HG02798 (cell line): ENCODE measurements at regions not wholly inside any gene's neighbourhood (a gene's known extent, or its start where the extent isn't known, plus 50 kb on each side); places are given as distances from the start of the nearest gene placed in this dataset.

Experiments used
- ATAC-seq: cut with Tn5 transposase; IDR thresholded peaks from one replicate; pipeline ENCODE4 v1.9.1; 2021; ENCODE audit warnings: mild to moderate bottlenecking; ENCODE audit not compliant: unreplicated experiment, poor library complexity

DNA sequence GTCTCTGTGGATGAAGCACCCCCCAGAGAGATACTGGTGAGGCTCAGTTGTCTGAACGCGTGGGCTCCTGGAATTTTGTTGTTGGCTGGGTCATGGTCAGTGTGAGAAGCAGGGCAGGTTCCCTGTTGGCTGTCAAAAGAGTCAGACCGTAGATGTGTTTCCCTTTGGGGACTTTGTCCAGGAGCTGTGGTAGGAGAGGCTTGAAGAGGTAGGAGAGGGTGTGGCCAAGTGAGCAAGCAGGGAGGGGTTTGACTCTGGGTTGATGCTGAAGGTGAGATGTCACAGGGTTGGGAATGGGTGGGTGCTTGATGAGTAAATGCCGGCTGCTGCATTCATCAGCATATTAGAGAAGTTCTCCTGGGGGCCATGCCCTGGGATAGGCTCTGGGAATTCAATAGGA, 803.2 kb downstream of the TBC1D22A start:
- ATAC-seq = no peak

DNA sequence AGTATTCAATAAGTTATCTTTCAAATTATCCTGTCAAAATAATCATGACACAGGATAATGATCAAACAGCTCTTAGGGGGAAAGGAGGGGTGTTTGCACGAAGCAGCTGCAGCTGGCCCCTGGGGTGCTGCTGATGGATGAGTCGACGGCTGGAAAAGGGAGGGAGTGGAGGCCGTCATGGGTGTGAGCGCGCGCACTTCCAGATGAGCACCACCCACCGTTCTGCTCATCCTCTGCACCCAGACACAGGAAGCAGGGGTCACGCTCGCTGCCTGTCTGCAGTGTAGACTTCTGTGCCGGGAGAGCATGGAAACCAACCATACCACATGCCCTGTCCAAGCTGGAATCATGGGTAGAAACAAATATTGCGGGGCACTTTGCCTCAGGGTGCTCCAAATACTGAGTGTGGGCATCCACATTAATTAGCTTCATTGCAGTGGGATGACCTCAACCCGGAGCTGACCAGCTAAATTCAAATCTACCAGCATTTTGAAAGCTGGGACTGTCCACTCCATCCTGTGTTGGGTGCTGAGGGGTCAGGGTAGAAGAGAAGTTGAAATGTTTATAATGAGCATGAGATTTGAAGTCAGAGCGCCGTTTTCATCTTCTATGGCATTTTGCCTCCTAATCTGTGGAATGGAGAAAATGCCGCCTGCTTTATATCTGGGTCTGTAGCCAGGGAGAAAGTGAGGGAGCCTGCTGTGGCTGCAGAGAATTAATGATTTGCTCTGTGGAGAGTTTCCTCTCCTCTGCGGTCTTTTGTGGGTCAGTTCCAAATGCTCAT, 802.4 kb downstream of the TBC1D22A start:
- no peak for ATAC-seq

DNA sequence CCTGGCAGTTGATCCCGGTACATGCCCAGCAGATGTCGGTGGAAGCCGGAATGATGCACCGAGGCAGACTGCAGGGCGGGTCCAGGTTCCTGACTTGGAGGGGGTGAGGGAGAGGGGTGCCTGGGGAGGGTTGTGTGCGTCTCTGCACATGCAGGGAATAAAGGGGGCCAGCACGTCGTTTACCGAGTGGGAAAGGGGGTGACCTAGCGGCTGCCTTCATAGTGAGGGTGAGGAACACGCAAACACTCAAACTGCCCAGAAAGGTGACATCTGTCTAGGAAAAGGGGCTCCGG, 801.7 kb downstream of the TBC1D22A start:
- ATAC-seq = no peak

DNA sequence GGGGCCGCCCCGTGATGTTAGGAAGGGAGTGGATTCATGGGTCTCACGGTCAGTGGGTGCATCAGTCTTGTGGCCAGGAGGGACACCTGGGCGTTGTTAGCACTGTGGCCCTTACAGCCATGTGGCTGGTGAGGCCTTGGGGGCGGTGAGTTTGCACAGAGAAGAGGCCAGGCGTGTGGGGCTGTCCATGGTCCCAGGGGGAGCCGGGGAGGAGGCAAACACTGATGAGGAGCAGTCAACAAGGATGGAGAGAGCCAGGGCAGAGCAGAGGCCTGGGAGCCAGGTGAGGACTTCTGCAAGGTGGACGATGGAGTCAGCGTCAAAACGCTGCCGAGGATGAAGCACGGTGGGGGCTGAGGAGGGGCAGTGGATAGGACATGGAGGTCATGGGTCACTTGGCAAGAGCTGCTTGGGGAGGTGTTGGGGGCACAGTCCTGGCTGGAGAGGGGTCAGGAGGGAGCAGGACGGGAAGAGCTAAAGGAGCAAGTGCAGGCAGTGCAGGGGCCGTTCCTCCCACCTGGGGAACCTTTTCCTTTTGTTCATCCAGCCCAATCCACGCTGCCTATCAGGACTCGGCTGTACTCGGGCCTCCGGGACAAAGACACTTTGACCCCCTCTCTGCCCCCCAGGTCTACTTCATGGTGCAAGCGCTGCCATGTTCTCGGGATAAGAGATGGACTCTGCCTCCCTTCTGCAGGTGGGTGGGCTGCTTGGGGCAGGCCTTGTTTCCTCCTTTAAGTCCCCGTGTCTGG, 801.1 kb downstream of the TBC1D22A start:
- ATAC-seq = no peak

DNA sequence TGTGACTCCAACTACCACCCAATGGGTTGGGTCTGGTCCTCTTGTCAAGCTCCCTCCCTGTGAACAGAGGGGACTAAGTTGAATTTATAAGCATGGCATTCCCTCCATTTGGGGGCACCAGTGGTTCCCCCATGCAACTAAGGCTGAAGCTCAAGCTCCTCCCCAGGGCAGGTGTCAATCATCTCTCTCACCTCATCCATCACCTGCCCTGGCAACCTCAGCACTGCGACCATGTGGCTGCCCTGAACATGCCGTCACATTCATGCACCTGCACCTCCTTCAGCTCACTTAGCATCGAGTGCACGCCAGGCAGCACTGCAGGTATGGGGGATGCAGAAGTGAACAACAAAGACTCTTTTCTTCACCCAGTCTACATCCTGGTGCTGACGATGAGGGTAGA, 799.3 kb downstream of the TBC1D22A start:
- no peak for ATAC-seq

DNA sequence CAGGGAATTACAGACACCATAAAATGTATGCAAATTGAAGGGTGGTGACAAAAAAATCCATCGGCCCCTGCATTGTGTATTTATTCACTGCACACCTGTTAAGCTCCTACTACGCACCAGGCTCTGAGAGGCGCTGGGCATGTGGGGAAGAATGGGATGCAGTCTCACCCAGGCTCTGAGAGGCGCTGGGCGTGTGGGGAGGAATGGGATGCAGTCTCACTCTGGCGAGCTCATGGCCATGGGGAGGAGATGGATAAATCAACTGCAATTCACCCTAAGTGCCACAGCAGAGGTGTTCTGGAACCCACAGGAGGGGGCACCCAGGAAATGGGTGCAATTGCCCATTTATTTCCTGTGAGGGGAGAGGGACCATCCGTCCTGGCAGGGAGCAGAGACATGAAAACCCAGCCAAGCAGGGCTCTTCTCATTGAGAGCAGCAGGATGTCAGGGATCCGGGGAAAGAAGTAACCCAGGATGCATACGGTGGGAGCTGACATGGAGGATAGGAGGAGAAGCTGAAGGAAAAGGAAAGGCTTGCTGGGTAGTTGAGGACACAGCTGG, 798.7 kb downstream of the TBC1D22A start:
- ATAC-seq = no peak

DNA sequence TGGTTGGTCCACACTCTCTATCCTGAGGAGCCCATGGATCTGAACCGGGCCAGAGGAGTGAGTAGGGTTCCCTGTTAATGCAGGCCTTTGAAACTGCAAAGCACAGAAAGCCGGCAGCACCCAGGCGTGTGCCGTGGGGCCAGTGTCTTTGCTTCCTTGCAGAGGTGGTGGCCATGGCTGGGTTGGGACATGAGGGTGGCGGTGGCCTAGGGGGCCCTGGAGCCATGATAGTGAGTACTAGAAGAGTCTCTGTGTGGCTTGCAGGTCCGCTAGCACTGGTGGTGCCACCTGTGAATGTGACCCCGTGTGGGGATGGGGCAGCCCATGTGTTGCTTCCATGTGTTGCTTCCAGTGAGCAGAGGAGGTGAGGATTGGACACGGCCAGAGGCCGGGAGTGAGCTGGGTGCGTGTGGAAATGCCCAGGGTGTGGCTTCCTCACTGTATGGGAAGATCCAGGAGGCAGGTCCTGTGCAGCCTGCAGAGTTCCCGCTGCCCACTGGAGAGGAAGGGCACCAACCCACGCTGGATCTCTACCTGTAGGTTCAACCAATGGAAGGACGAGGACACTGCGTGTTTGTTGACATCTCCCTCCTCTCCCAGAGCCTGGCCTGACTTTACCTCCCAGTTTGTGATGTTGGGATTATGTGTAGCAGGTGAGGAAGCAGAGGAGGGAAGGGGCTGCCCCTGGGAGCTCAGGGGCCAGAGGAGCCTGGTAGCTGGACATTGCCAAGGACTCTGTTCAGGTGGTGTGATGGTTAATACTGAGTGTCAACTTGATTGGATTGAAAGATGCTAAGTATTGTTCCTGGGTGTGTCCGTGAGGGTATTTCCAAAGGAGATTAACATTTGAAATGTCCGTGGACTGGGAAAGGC, 796.6 kb downstream of the TBC1D22A start:
- no peak for ATAC-seq

DNA sequence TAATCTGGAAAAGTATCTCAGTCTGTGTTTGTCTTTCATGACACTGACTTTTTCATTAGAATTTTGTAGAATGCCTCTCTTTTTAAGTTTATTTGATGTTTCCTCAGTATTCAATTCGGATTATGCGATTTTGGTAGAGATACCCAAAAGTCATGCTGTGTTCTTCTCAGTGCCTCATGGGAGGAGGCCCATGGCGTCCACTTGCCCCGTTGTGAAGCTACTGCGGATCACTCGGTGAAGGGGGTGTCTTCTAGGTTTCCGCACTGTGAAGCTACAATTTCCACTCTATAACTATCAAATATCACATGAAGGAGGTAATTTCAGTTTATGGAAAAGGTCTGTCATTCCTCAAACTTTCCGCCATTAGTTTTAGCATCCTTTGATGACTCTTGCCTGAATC, 794.0 kb downstream of the TBC1D22A start:
- ATAC-seq = no peak

DNA sequence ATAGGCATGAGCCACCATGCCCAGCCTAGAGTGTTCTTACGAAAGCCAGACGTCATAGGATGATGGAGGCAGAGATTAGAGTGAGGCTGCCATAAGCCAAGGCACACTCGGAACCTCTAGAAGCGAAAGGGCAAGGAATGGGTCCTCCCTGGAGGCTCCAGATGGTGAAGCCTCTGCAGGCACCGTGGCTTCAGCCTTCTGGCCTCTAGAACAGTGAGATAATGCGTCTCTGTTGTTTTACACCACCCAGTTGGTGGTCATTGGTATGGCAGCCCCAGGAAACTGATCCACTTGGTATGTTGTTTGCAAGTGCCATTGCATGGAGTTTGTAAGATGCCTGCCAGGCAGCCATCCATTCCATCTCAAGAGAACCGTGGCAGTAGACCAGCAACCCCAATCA, 791.0 kb downstream of the TBC1D22A start:
- no peak for ATAC-seq

DNA sequence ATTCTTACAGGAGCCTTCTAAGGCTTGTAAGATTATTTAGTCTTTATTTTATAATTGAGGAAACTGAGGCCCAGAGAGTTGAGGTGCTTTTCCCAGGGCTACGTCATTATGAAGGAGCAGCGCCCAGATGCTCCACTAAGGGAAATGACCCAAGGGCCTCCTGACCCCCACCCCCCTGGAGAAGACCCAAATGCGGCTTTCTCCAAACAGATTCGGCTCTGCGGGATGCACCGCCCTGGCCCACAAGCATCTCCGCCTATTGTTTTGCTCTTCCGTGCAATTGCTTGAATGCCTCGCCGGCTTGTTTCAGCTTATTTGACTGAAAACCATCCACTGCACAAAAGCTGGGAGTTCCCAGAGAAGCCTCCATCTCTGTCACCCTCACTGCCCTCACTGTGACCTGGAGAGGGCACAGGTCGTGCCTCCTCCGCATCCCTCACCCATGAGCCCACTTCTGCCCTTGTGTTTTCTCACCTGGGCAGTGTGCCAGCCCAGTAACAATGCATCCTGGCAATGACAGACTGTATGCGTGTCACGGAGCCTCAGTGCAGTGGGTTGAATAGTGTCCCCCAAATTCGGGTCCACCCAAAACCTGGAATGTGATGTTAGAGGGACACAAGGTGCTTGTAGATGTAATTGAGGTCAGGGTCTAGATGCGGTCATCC, 790.2 kb downstream of the TBC1D22A start:
- ATAC-seq = no peak

DNA sequence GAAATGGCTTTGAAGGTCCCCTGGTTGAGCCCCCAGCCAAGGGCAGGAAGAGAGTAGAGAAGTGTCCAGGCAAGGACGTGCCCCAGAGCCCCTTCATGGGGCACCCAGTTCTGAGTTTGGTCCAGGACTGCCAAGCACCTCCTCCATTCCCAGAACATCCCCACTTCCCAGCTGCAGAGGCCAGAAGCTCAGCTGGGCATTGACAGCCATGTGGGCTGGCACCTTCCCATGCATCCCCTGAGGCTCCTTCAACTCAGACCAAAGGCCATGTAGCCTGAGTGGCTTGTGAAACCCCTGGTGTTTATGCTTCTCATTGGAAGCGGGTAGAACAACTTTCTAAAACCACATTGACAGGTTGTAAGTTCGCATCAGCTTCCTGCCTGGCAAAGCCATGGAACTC, 789.6 kb downstream of the TBC1D22A start:
- ATAC-seq = no peak

DNA sequence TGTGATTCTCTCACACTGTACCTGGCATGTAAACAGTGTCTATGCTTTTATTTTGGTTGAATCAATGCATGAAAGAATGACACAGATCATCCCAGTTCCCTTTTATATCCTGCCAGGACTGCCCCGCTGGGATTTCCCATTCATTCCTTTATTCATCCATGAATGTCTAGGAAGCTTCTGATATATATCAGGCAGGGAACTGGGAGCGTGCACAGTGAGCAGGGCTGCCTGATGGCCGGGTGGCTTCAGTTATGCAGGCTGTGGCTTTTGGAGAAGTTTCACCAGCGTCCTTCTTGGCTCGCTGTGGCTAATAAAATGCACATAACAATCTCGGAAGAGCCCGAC, 789.0 kb downstream of the TBC1D22A start:
- ATAC-seq = no peak

DNA sequence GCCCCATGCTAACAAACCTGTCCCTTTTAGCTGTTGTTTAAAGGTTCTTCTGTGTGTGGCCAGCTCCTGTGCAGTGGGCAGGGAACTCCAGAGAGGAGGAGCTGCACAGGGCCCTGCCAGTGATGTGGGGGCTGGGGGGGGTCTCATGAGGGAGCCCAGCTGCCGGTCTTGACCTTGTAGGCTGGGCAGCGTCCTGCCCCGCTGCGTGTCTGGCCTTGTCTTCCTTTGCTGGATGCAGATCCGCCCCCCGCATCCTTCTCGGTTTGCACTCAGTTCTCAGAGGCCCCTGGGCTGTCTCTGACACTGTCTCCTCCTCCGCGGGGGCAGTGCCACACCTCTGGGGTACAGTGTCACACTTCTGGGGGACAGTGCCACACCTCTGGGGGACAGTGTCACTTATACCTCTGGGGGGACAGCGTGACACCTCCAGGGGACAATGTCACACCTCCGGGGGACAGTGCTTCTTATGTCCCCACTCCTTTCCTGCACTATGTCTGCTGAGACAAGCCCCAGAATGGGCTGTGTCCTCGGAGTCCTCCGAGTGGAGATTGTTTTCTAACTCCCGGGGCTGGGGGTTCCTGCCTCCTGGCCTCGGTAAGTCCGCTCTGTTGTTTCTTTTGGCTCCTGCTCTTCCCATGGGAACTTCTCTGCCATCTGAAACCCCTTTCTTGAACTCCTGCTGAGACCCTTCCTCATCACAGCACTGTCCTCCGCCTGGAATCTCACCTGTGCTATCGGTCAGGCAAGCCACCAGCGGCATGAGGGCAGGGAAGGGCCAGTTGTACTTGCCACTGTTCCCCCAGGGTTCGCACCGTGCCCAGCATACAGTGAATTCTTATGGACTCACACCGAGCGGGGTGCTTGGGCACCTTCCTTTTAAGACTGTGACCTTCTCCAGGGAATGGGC, 788.3 kb downstream of the TBC1D22A start:
- ATAC-seq = no peak

DNA sequence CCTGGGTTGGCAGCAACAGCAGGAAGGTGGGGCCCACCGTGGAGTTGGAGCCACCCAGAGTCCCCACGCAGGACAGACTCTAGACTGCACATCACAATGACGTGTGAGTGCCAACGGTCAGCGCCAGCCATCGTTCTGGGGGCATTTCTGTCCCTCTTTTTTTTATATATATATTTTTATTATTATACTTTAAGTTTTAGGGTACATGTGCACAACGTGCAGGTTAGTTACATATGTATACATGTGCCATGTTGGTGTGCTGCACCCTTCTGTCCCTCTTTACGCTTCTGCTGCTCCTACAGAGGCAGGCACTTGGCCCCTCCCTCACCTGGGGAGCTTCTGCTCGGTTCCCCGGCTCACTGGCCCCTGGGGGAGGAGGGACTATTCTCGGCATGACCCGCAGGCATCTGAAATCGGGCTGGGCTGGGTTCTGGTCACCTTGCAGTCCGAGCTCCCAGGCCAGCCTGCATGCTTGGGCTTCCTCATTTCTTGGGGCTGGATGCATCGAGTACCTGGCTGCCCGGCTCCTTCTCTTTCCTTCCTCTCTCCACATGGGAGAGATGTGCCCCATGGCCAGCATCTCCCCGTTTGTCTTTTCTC, 787.4 kb downstream of the TBC1D22A start:
- ATAC-seq = no peak

DNA sequence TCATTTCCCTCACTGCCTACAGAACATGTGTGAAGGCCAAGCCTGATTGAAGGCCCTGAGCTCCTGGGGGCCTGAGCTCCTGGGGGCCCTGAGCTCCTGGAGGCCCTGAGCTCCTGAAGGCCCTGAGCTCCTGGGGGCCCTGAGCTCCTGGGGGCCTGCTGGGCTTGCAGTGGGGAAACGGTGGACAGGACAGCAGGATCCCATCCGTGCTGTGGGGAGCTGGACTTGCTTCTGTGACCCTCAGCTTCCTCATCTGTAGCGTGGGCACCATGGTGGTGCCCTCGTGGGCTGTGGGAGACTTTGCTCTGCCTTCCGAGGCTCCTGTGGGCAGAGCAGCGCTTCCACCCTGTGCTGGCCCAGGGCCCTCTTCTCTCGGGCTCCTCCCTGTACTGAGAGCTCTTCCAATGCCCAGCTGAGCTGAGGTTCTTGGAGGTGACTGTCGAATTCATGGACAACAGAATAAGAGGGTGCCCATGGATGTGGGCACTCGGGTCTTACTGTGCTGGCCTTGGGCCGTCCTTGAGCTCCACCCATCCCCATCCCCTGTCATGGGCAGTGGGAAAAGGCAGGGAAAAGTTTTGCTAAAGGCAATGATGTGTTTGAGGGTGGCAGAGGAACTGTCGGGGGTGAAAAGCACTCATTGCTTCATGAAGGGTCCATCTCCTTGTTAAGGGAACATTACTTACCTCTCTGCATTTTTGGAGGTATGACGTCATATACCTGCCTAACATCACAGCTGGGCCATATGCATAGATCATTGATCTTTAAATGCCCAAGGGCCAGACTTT, 786.7 kb downstream of the TBC1D22A start:
- ATAC-seq = no peak

DNA sequence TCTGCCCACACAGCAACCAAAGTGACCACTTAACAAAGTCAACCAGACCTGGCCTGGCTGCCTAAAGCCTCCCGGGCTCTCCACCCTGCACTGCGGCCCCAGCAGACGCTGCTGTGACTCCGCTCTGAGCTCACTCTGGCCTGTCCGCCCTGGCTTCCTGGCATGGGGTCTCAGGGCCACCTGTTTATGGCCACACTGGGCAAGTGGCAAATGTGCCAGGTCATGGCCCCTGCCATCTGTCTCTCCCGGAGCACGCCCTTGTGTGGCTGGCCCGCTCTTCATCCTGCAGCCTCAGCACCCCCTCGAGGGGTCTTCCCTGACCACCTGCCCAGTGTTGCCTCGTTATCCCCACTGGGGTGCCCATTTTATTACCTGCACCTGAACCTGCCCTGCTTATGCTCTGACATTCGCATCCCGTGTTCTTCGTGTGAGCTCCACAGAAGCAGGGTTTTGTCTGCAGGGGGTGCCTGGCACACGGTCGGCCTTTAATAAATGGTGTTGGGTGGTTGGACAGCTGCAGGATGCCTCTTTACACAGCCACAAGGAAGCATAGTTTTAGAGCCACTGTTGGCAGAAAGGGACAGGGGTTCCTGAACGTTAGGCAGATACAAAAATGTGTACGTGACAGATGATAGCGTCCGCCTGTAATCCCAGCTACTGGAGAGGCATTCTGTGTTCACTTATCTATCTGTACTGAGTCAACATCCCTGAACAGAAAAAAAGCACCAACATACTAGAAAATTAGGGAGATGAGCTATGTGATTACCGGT, 785.6 kb downstream of the TBC1D22A start:
- no peak for ATAC-seq

DNA sequence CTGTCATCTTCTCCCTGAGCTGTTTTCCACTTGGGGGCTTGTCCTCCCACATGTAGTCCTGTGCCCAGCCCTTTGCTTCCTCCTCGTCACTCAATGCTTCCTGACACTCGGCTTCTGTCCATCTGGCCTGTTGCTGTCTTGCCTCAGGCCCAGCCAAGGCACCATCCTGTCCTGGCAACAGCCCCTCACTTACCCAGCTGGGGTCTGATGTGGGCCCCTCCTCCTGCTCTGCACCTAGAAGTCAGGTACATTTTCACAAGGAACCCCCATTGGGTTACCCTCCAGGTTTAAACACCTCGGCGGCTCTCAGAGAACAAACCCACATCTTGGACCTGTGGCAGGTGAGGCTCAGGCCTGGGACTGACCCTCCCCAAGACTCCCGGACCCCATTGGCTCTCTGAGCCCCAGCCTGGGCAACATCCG, 784.8 kb downstream of the TBC1D22A start:
- no peak for ATAC-seq

DNA sequence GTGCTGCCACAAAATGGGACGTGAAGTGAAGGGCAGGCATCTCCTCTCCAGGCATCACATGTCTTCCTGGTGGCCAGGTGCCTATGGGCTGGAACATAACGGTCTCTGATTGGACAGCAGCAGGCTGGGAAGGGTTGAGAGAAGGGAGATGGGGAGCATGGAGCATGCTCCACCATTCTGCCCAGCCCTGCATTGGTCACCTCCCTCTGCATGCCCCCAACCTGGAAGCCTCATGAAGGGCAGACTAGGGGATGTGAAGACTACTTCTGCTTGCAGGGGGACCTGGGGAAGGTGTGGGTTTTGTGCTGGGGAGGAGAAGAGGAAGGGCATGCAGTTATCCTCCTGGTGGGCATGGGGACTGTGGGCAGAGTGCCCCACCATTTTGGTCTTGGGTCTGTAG, 782.2 kb downstream of the TBC1D22A start:
- no peak for ATAC-seq
